ENCODE measurements at regions not wholly inside any gene's neighbourhood (a gene's known extent, or its start where the extent isn't known, plus 50 kb on each side); places are given as distances from the start of the nearest gene placed in this dataset.

DNA sequence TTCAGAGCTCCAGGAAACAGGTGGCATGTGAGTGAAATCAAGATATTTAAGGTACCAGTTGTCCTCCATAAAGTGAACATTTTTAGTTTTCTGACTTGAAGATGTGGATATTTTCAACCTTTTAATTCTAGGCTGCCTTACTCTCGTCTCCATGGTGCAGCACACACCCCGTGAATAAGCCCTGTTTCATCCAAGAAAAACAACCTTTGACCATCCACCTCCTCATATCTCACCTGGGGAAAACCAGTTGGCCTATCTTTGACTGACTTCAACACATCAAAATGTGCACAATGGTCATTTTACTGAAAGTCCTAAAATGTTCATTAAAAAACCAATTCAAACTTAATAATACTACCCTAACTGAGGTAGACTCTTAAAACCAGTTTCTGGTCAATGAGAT, 73.8 kb upstream of the CD2AP start:
- WGBS, result 42% methylated on average over 2 of the region's 2 CpGs
- Histone ChIP-seq H3K36me3 (ENCODE audit: control insufficient read depth in 4 of 4, insufficient read depth in 3 of 4, low read depth in 1 of 4, low read length in 3 of 4) (no peaks in the 10 kb centered on the region), H3K9ac (ENCODE audit: low read depth in 1 of 2, low read length in 2 of 2) (no peak overlapping the region), H3K4me1 (ENCODE audit: control insufficient read depth in 4 of 4, insufficient read depth in 4 of 4, low read length in 3 of 4) (peaks cover 0 to 6% (median under 1%) of the 10 kb centered on the region in 4 donors), H3K4me3 (ENCODE audit: low read depth in 1 of 3, low read length in 3 of 3) (no peak overlapping the region), H3K27ac (ENCODE audit: low read depth in 1 of 2, low read length in 2 of 2) (no peak overlapping the region), H3K9me3 (ENCODE audit: control insufficient read depth in 4 of 4, low read length in 3 of 4) (no peaks in the 10 kb centered on the region), H3K27me3 (ENCODE audit: control insufficient read depth in 4 of 4, insufficient read depth in 4 of 4, low read length in 3 of 4) (no peaks in the 10 kb centered on the region)
- no peak for DNase-seq (ENCODE audit: low spot score)
- TF ChIP-seq SP1 (IDR thresholded peaks at IDR 0.05) (peak; percentile 16), FOXA1 (IDR thresholded peaks at IDR 0.05) (no peak), HNF4G (IDR thresholded peaks at IDR 0.05) (peak; percentile 38), JUND (IDR thresholded peaks at IDR 0.05) (peak in 1 of 2 donors; percentile 30), HNF4A (conservative IDR thresholded peaks at IDR 0.05) (peak; percentile 52 to 61), RAD21 (IDR thresholded peaks at IDR 0.05) (no peak), RXRA (IDR thresholded peaks at IDR 0.05) (no peak)
- TF ChIP-seq, protein P1, sequence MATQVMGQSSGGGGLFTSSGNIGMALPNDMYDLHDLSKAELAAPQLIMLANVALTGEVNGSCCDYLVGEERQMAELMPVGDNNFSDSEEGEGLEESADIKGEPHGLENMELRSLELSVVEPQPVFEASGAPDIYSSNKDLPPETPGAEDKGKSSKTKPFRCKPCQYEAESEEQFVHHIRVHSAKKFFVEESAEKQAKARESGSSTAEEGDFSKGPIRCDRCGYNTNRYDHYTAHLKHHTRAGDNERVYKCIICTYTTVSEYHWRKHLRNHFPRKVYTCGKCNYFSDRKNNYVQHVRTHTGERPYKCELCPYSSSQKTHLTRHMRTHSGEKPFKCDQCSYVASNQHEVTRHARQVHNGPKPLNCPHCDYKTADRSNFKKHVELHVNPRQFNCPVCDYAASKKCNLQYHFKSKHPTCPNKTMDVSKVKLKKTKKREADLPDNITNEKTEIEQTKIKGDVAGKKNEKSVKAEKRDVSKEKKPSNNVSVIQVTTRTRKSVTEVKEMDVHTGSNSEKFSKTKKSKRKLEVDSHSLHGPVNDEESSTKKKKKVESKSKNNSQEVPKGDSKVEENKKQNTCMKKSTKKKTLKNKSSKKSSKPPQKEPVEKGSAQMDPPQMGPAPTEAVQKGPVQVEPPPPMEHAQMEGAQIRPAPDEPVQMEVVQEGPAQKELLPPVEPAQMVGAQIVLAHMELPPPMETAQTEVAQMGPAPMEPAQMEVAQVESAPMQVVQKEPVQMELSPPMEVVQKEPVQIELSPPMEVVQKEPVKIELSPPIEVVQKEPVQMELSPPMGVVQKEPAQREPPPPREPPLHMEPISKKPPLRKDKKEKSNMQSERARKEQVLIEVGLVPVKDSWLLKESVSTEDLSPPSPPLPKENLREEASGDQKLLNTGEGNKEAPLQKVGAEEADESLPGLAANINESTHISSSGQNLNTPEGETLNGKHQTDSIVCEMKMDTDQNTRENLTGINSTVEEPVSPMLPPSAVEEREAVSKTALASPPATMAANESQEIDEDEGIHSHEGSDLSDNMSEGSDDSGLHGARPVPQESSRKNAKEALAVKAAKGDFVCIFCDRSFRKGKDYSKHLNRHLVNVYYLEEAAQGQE (IDR thresholded peaks at IDR 0.05), result no peak
- TF ChIP-seq, protein P2, sequence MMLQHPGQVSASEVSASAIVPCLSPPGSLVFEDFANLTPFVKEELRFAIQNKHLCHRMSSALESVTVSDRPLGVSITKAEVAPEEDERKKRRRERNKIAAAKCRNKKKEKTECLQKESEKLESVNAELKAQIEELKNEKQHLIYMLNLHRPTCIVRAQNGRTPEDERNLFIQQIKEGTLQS (IDR thresholded peaks at IDR 0.05), result no peak

DNA sequence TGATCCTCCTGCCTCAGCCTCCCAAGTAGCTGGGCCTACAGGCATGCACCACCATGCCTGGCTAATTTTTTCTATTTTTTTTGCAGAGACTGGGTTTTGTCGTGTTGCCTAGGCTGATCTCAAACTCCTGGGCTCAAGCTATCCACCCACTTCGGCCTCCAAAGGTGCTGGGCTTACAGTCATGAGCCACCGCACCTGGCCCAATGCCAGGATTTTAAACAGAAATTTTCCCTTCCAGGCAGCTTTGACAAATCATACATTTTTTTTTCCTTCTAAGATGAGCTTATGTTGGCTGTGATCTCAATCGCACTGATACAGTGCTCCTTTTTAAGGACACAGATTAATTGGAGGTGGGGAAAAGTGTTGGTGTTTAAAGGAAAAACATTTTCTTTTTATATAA, 73.2 kb upstream of the CD2AP start:
- Histone ChIP-seq H3K27me3 (ENCODE audit: control insufficient read depth in 4 of 4, insufficient read depth in 4 of 4, low read length in 3 of 4) (no peaks in the 10 kb centered on the region), H3K4me3 (ENCODE audit: low read depth in 1 of 3, low read length in 3 of 3) (no peak overlapping the region), H3K27ac (ENCODE audit: low read depth in 1 of 2, low read length in 2 of 2) (no peak overlapping the region), H3K36me3 (ENCODE audit: control insufficient read depth in 4 of 4, insufficient read depth in 3 of 4, low read depth in 1 of 4, low read length in 3 of 4) (no peaks in the 10 kb centered on the region), H3K4me1 (ENCODE audit: control insufficient read depth in 4 of 4, insufficient read depth in 4 of 4, low read length in 3 of 4) (peaks cover 0 to 6% (median under 1%) of the 10 kb centered on the region in 4 donors), H3K9ac (ENCODE audit: low read depth in 1 of 2, low read length in 2 of 2) (no peak overlapping the region), H3K9me3 (ENCODE audit: control insufficient read depth in 4 of 4, low read length in 3 of 4) (no peaks in the 10 kb centered on the region)
- WGBS, result 89% methylated on average over 4 of the region's 4 CpGs
- TF ChIP-seq YY1 (IDR thresholded peaks at IDR 0.05) (no peak), SP1 (IDR thresholded peaks at IDR 0.05) (no peak), GABPA (IDR thresholded peaks at IDR 0.05 in 1 of 2, conservative IDR thresholded peaks at IDR 0.05 in 1 of 2) (no peak), RXRA (IDR thresholded peaks at IDR 0.05) (no peak), FOXA2 (IDR thresholded peaks at IDR 0.05) (no peak), EGR1 (IDR thresholded peaks at IDR 0.05; ENCODE audit: low read depth in 2 of 2) (no peak), NR2F2 (IDR thresholded peaks at IDR 0.05) (no peak), TAF1 (conservative IDR thresholded peaks at IDR 0.05) (no peak), JUND (IDR thresholded peaks at IDR 0.05) (no peak), RAD21 (IDR thresholded peaks at IDR 0.05) (no peak), HNF4A (conservative IDR thresholded peaks at IDR 0.05) (no peak), FOXA1 (IDR thresholded peaks at IDR 0.05) (no peak), HNF4G (IDR thresholded peaks at IDR 0.05) (no peak)
- TF ChIP-seq, protein P3, sequence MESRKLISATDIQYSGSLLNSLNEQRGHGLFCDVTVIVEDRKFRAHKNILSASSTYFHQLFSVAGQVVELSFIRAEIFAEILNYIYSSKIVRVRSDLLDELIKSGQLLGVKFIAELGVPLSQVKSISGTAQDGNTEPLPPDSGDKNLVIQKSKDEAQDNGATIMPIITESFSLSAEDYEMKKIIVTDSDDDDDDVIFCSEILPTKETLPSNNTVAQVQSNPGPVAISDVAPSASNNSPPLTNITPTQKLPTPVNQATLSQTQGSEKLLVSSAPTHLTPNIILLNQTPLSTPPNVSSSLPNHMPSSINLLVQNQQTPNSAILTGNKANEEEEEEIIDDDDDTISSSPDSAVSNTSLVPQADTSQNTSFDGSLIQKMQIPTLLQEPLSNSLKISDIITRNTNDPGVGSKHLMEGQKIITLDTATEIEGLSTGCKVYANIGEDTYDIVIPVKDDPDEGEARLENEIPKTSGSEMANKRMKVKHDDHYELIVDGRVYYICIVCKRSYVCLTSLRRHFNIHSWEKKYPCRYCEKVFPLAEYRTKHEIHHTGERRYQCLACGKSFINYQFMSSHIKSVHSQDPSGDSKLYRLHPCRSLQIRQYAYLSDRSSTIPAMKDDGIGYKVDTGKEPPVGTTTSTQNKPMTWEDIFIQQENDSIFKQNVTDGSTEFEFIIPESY (IDR thresholded peaks at IDR 0.05), result no peak
- TF ChIP-seq, protein P4, sequence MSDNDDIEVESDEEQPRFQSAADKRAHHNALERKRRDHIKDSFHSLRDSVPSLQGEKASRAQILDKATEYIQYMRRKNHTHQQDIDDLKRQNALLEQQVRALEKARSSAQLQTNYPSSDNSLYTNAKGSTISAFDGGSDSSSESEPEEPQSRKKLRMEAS (IDR thresholded peaks at IDR 0.05), result no peak
- TF ChIP-seq, protein P2 (IDR thresholded peaks at IDR 0.05), result no peak
- TF ChIP-seq, protein P5, sequence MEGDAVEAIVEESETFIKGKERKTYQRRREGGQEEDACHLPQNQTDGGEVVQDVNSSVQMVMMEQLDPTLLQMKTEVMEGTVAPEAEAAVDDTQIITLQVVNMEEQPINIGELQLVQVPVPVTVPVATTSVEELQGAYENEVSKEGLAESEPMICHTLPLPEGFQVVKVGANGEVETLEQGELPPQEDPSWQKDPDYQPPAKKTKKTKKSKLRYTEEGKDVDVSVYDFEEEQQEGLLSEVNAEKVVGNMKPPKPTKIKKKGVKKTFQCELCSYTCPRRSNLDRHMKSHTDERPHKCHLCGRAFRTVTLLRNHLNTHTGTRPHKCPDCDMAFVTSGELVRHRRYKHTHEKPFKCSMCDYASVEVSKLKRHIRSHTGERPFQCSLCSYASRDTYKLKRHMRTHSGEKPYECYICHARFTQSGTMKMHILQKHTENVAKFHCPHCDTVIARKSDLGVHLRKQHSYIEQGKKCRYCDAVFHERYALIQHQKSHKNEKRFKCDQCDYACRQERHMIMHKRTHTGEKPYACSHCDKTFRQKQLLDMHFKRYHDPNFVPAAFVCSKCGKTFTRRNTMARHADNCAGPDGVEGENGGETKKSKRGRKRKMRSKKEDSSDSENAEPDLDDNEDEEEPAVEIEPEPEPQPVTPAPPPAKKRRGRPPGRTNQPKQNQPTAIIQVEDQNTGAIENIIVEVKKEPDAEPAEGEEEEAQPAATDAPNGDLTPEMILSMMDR (IDR thresholded peaks at IDR 0.05; ENCODE audit: low read depth, low read length, missing input control), result no peak
- TF ChIP-seq, protein P1 (IDR thresholded peaks at IDR 0.05), result no peak
- DNase-seq (ENCODE audit: low spot score), result no peak
